Astrocyte of the hippocampus (primary cell): ENCODE measurements at regions not wholly inside any gene's neighbourhood (a gene's known extent, or its start where the extent isn't known, plus 50 kb on each side); places are given as distances from the start of the nearest gene placed in this dataset.
"Not testable (repeated sequence)": the region's sequence is repeated elsewhere in the genome, so short reads cannot be mapped to it uniquely, and the experiment has no call there.

Source experiments
- DNase-seq: peaks from one replicate; pipeline ENCODE4 v3.0.0; 2011; ENCODE audit warnings: low read depth, low spot score

DNA sequence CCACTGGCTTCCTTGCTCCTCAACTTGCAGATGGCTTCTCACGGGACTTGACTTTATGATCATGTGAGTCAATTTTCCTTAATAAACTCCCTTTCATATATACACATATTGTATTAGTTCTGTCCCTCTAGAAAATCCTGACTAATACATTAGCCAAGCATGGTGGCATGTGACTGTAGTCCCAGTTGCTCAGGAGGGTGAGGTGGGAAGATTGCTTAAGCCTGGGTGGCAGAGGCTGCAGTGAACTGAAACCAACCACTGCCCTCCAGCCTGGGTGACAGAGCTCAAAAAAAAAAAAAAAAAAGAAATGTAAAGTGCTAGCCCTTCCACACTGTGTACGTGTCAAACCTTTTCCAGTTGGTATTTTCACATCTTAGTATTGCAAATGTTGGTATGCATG is 857.0 kb downstream of the LTN1 start:
- no peak for DNase-seq

DNA sequence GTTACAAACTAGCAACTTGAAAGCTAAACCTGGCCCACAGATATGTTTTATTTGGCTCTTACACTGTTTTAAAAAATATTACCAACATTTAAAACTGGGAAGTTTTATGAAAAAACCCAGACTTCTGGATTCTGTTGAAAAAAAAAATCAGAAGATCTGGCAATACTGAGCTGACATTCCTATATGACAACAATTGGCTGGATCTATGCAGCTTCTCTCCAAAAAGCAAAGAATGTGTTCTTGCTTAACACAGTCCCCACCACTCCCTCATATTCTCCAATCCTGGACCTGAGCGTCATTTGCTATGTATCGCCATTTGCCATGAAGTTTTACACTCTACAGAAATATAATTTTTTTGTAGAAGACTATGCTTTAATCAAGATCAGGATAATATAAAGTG is 859.6 kb downstream of the LTN1 start:
- no peak for DNase-seq

GRCh38 chr21:28132713-28133112 is 860.0 kb downstream of the LTN1 start:
- DNase-seq, result no peak

GRCh38 chr21:28127175-28127785 is 865.4 kb downstream of the LTN1 start:
- DNase-seq, result no peak

GRCh38 chr21:28126521-28127174 is 866.0 kb downstream of the LTN1 start:
- no peak for DNase-seq

GRCh38 chr21:28124541-28124940 is 868.1 kb downstream of the LTN1 start:
- DNase-seq, result no peak

GRCh38 chr21:28118570-28118969 is 874.1 kb downstream of the LTN1 start:
- DNase-seq, result no peak

GRCh38 chr21:28114986-28115385 is 877.7 kb downstream of the LTN1 start:
- DNase-seq, result not testable (repeated sequence)

- no peak for DNase-seq
Observed at GRCh38 chr21:28113718-28114117, 879.0 kb downstream of the LTN1 start.

GRCh38 chr21:28112511-28112910 is 880.2 kb downstream of the LTN1 start:
- no peak for DNase-seq

GRCh38 chr21:28111151-28111619 is 881.5 kb downstream of the LTN1 start:
- peak; percentile 64 for DNase-seq

GRCh38 chr21:28110716-28111115 is 882.0 kb downstream of the LTN1 start:
- no peak for DNase-seq

- no peak for DNase-seq
Observed at GRCh38 chr21:28110074-28110473, 882.6 kb downstream of the LTN1 start.

DNA sequence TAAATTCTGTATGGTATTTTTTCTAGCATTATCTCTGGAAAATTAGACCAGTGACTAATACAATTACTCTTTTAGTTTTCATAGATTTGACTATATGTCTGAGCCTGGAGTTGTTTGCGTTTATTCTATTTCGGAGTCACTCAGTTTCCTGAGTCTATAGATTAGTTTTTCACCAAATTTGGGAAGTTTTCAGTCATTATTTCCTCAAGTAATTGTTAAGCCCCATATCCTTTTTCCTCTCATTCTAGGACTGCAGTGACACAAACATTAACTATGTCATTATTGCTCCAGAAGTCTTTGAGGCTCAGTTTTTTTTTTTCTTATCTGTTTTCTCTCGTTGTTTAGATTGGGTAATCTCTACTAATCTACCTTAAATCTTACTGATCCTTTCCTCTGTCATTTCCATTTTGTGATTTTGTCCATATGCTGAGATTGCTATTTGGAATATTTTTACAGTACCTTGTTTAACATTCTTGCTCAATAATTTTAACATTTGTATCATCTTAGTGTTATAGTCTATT is 886.2 kb downstream of the LTN1 start:
- no peak for DNase-seq

- no peak for DNase-seq
Observed at GRCh38 chr21:28104346-28104745, 888.3 kb downstream of the LTN1 start.

GRCh38 chr21:28100366-28100765 is 892.3 kb downstream of the LTN1 start:
- no peak for DNase-seq

GRCh38 chr21:28099001-28099705 is 893.5 kb downstream of the LTN1 start:
- DNase-seq, result no peak

GRCh38 chr21:28091466-28091865 is 901.2 kb downstream of the LTN1 start:
- no peak for DNase-seq

DNA sequence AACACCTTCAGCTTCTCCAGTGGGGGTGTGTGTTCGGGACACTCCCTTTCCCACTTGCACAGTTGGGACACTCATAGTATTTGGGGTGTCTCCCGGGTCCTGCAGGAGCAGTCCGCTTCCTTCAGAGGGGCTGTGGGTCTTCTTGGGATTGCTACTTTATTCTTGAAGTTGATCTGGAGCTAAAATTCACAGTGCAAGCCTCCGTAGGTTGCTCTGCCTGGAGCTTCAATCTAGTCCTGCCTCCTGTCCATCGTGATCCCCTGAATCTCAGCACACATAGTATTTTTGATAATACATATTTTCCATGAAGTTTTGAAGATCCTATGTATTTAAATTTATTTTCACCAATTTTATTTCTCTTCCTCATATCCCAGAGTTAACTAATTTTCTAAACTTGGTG is 902.1 kb downstream of the LTN1 start:
- no peak for DNase-seq

DNA sequence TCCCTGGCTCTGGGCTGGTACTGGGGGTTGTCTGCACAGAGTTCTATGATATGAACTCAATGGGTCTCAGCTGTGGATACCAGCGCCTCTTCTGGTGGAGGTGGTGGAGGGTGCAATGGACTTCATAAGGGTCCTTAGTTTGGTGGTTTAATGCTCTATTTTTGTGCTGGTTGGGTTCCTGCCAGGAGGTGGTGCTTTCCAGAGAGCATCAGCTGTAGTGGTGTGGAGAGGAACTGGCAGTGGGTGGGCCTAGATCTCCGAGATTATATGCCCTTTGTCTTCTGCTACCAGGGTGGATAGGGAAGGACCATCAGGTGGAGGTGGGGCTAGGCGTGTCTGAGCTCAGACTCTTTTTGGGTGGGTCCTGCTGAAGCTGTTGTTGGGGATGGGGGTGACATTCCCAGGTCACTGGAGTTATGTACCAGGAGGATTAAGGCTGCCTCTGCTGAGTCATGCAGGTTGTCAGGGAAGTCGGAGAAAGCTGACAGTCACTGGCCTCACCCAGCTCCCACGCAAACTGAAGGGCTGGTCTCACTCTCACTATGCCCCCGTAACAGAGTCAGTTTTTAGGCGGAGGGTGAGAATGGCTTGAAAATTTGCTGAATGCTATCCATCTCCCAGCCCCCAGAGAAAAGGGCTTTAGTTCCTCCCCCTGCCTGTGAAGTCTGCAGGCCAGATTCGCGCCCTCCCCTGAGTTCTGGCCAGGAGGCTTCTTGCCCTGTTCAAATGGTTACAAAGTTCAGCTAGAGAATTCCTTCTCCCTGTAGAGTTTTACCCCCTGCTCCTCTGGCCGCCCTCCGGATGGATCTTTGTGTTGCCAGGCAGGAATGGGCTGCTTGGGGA is 902.9 kb downstream of the LTN1 start:
- no peak for DNase-seq

DNA sequence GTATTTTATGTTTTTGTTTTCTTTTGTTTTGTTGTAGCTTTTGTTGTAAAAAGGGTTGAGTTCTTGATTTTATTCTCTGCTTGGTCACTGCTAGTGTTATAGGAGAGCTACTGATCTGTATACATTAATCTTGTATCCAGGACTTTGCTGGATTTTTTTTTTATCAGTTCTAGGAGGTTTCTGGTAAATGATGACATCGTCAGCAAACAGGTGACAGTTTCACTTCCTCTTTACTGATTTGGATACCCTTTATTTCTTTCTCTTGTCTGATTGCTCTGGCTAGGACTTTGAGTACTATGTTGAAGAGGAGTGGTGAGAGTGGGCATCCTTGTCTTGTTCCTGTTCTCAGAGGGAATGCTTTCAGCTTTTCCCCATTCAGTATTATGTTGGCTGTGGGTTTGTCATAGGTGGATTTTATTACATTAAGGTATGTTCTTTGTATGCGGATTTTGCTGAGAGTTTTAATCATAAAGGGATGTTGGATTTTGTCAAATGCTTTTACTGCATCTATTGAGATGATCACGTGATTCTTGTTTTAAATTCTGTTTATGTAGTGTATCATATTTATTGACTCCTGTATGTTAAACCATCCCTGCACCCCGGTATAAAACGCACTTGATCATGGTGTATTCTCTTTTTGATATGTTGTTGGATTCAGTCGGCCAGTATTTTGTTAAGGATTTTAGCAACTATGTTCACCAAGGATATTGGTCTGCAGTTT is 905.7 kb downstream of the LTN1 start:
- DNase-seq, result no peak
